IMR-90 (cell line): ENCODE measurements at regions not wholly inside any gene's neighbourhood (a gene's known extent, or its start where the extent isn't known, plus 50 kb on each side); places are given as distances from the start of the nearest gene placed in this dataset.

ENCODE experiments used
- ATAC-seq: fragments of 200-7000 bp; cut with Tn5 transposase; 2 replicates; pipeline ENCODE4 v1.9.1; 2020; ENCODE audit warnings: low read depth, mild to moderate bottlenecking, moderate library complexity
- BruUV-seq: library from RNA; stranded (reverse); fragments of 400-500 nt; replicated peaks from 2 replicates; lab custom pipeline; 2021; lab: Mats Ljungman, UMichigan
- CTCF ChIA-PET: fragments of 300-600 bp; formaldehyde crosslinking; extraction: SDS; loops from one replicate; lab custom pipeline; 2021; ENCODE audit warnings: antibody characterized with exemption; lab: Yijun Ruan, JAX
- POLR2A ChIA-PET: fragments of 300-600 bp; sonication (Branson Sonifier 250); formaldehyde crosslinking; loops from one replicate; lab custom pipeline; 2022; ENCODE audit warnings: antibody characterized with exemption; ENCODE audit not compliant: unreplicated experiment; lab: Charles Lee
- DNase-seq: peaks from one replicate; pipeline ENCODE4 v3.0.0; 2013
- H2AFZ ChIP-seq: replicated peaks from 2 replicates; pipeline ENCODE3; 2013; ENCODE audit warnings: low read length, mild to moderate bottlenecking; ENCODE audit not compliant: poor library complexity
- H2AK5ac ChIP-seq: 2 replicates; pipeline ENCODE4 v1.6.1; 2013; ENCODE audit warnings: low read depth, low read length, inconsistent platforms
- H2AK9ac ChIP-seq: replicated peaks from 2 replicates; pipeline ENCODE3; 2013; ENCODE audit warnings: mild to moderate bottlenecking, low read depth, low read length, moderate library complexity; ENCODE audit not compliant: poor library complexity
- H2BK120ac ChIP-seq: 2 replicates; pipeline ENCODE4 v1.6.1; 2013; ENCODE audit warnings: low read depth, low read length, inconsistent platforms
- H2BK15ac ChIP-seq: 3 replicates; pipeline ENCODE4 v1.6.1; 2013; ENCODE audit warnings: low read depth, low read length, inconsistent platforms
- H2BK20ac ChIP-seq: 2 replicates; pipeline ENCODE4 v1.6.1; 2013; ENCODE audit warnings: low read depth, mild to moderate bottlenecking, inconsistent platforms, low read length, moderate library complexity
- H2BK5ac ChIP-seq: 2 replicates; pipeline ENCODE4 v1.6.1; 2013; ENCODE audit warnings: mild to moderate bottlenecking, low read depth, low read length, inconsistent platforms; ENCODE audit not compliant: poor library complexity, severe bottlenecking
- H3K14ac ChIP-seq: replicated peaks from 2 replicates; pipeline ENCODE4 v1.6.1; 2013; ENCODE audit warnings: low read depth, low read length, inconsistent platforms
- H3K18ac ChIP-seq: 2 replicates; pipeline ENCODE4 v1.6.1; 2013; ENCODE audit warnings: low read depth, low read length, control low read depth
- H3K23ac ChIP-seq: 2 replicates; pipeline ENCODE4 v1.6.1; 2013; ENCODE audit warnings: low read depth, low read length, inconsistent platforms
- H3K27ac ChIP-seq: 2 replicates; pipeline ENCODE4 v1.5.1; 2013; ENCODE audit warnings: mild to moderate bottlenecking, control low read depth, low read length; ENCODE audit not compliant: insufficient read depth
- H3K27me3 ChIP-seq: 2 replicates; pipeline ENCODE4 v1.6.1; 2013; ENCODE audit warnings: low read length; ENCODE audit not compliant: control insufficient read depth, insufficient read depth
- H3K36me3 ChIP-seq: 2 replicates; pipeline ENCODE4 v1.6.1; 2013; ENCODE audit warnings: low read length, mixed read lengths; ENCODE audit not compliant: control insufficient read depth, insufficient read depth
- H3K4ac ChIP-seq: 2 replicates; pipeline ENCODE4 v1.6.1; 2013; ENCODE audit warnings: low read depth, low read length, inconsistent platforms
- H3K4me1 ChIP-seq: 2 replicates; pipeline ENCODE4 v1.6.1; 2013; ENCODE audit warnings: low read length, mixed read lengths; ENCODE audit not compliant: control insufficient read depth, insufficient read depth
- H3K4me2 ChIP-seq: 2 replicates; pipeline ENCODE4 v1.6.1; 2013; ENCODE audit warnings: low read depth, mild to moderate bottlenecking, control low read depth, low read length, moderate library complexity
- H3K4me3 ChIP-seq: 2 replicates; pipeline ENCODE4 v1.5.1; 2013; ENCODE audit warnings: low read depth, mild to moderate bottlenecking, control low read depth, low read length, moderate library complexity; ENCODE audit not compliant: insufficient read depth
- H3K56ac ChIP-seq: 2 replicates; pipeline ENCODE4 v1.6.1; 2013; ENCODE audit warnings: low read length, inconsistent platforms; ENCODE audit not compliant: insufficient read depth; ENCODE audit errors: extremely low read depth
- H3K79me1 ChIP-seq, 2 experiments: 2 replicates each; pipeline ENCODE4 v1.6.1; 2013; ENCODE audit warnings: low read length in 2 of 2, inconsistent platforms in 1 of 2, low read depth in 1 of 2
- H3K9ac ChIP-seq: 2 replicates; pipeline ENCODE4 v1.6.1; 2013; ENCODE audit warnings: low read depth, low read length, control low read depth
- H3K9me1 ChIP-seq: 2 replicates; pipeline ENCODE4 v1.6.1; 2013; ENCODE audit warnings: low read length, inconsistent platforms; ENCODE audit not compliant: insufficient read depth
- H3K9me3 ChIP-seq: 2 replicates; pipeline ENCODE4 v1.6.1; 2013; ENCODE audit warnings: low read length; ENCODE audit not compliant: control insufficient read depth, insufficient read depth
- H4K20me1 ChIP-seq: 2 replicates; pipeline ENCODE4 v1.6.1; 2013; ENCODE audit warnings: low read length, inconsistent platforms; ENCODE audit not compliant: insufficient read depth
- H4K5ac ChIP-seq: 2 replicates; pipeline ENCODE4 v1.6.1; 2013; ENCODE audit warnings: mild to moderate bottlenecking, low read depth, low read length, control low read depth
- H4K8ac ChIP-seq, 2 experiments: 2 replicates each; pipeline ENCODE4 v1.6.1; 2013; ENCODE audit warnings: low read depth in 2 of 2, low read length in 2 of 2, control low read depth in 1 of 2, inconsistent platforms in 1 of 2
- H4K91ac ChIP-seq: 2 replicates; pipeline ENCODE4 v1.6.1; 2013; ENCODE audit warnings: low read depth, low read length, inconsistent platforms; ENCODE audit not compliant: insufficient read depth
- BHLHE40 ChIP-seq: fragments of 150-350 bp; IDR thresholded peaks from 2 replicates; pipeline ENCODE4 v1.6.1; 2016; ENCODE audit warnings: mild to moderate bottlenecking, low read depth, low read length
- CEBPB ChIP-seq: IDR thresholded peaks from 2 replicates; pipeline ENCODE4 v1.6.1; 2012; ENCODE audit warnings: low read depth, low read length, improper control_type of control experiment
- CHD1 ChIP-seq: IDR thresholded peaks from 2 replicates; pipeline ENCODE4 v1.6.1; 2012; ENCODE audit warnings: low read depth, low read length, improper control_type of control experiment
- CTCF ChIP-seq: conservative IDR thresholded peaks from 2 replicates; pipeline ENCODE4 v1.5.1; 2012; ENCODE audit warnings: mild to moderate bottlenecking, low read depth, low read length, improper control_type of control experiment
- FOS ChIP-seq: fragments of 150-350 bp; IDR thresholded peaks from 2 replicates; pipeline ENCODE4 v1.6.1; 2016; ENCODE audit warnings: low read depth, low read length
- MAZ ChIP-seq: IDR thresholded peaks from 2 replicates; pipeline ENCODE4 v1.6.1; 2012; ENCODE audit warnings: low read depth, mild to moderate bottlenecking, low read length, improper control_type of control experiment, moderate library complexity, borderline replicate concordance
- MXI1 ChIP-seq: IDR thresholded peaks from 2 replicates; pipeline ENCODE4 v1.6.1; 2012; ENCODE audit warnings: low read depth, mild to moderate bottlenecking, low read length, moderate library complexity, borderline replicate concordance
- NFE2L2 ChIP-seq: fragments of 150-350 bp; IDR thresholded peaks from 2 replicates; pipeline ENCODE4 v1.6.1; 2016; ENCODE audit warnings: low read depth, mild to moderate bottlenecking, low read length
- POLR2A ChIP-seq: IDR thresholded peaks from 2 replicates; pipeline ENCODE4 v1.6.1; 2012; ENCODE audit warnings: mild to moderate bottlenecking, low read depth, low read length
- RAD21 ChIP-seq: IDR thresholded peaks from 2 replicates; pipeline ENCODE4 v1.6.1; 2012; ENCODE audit warnings: low read length, improper control_type of control experiment
- RCOR1 ChIP-seq: IDR thresholded peaks from 2 replicates; pipeline ENCODE4 v1.6.1; 2012; ENCODE audit warnings: mild to moderate bottlenecking, low read length, improper control_type of control experiment; ENCODE audit not compliant: insufficient replicate concordance
- RFX5 ChIP-seq: IDR thresholded peaks from 2 replicates; pipeline ENCODE4 v1.8.0; 2012; ENCODE audit warnings: low read depth, mild to moderate bottlenecking, low read length, moderate library complexity
- SMC3 ChIP-seq: fragments of 150-350 bp; IDR thresholded peaks from 2 replicates; pipeline ENCODE4 v1.6.1; 2016; ENCODE audit warnings: low read depth, mild to moderate bottlenecking, antibody characterized with exemption, low read length, moderate library complexity
- USF2 ChIP-seq: fragments of 150-350 bp; IDR thresholded peaks from 2 replicates; pipeline ENCODE4 v1.6.1; 2017; ENCODE audit warnings: mild to moderate bottlenecking, antibody characterized with exemption, low read length, low read depth
- WGBS, 2 experiments: methylation state at CpG; one replicate each; pipeline versions ENCODE4 v1.1.5 to v1.1.7; 2013; ENCODE audit warnings: missing lambda C conversion rate in 2 of 2; ENCODE audit not compliant: insufficient read length in 1 of 2; ENCODE audit errors: extremely low coverage in 2 of 2; 5-methylcytosine and 5-hydroxymethylcytosine counted together
- dilution Hi-C: fragments of 300-500 bp; cut with HindIII; formaldehyde crosslinking; loops from one replicate; pipeline ENCODE4 v1.14.3; 2018; ENCODE audit warnings: low sequenced_read_pairs; ENCODE audit not compliant: unreplicated experiment
- in situ Hi-C: fragments of 300-500 bp; cut with MboI; formaldehyde crosslinking; loops from 3 replicates; pipeline ENCODE4 v1.14.3; 2019; ENCODE audit warnings: low sequenced_read_pairs, inconsistent platforms, mixed read lengths
- intact Hi-C: fragments of 100-400 bp; cut with micrococcal nuclease; formaldehyde crosslinking; loops from 2 replicates; pipeline ENCODE4 v1.10.0; 2022

- Histone ChIP-seq H3K27me3 (no peaks in the 10 kb centered on the region), H4K8ac (peak overlapping the region; percentile 54 to 58), H3K23ac (0 out of 2 replicates have a peak overlapping the region, but pooled peaks have one; percentile 20), H3K14ac (peak overlapping the region; percentile 89), H3K18ac (peak overlapping the region; percentile 82), H4K91ac (peak overlapping the region; percentile 45), H2AFZ (peak overlapping the region; percentile 60), H2BK20ac (peak overlapping the region; percentile 84), H4K20me1 (no peaks in the 10 kb centered on the region), H3K79me1 (no peaks in the 10 kb centered on the region), H2BK5ac (peak overlapping the region; percentile 70), H2BK15ac (peak overlapping the region; percentile 68; the same call in 2 of the 3 replicates), H3K56ac (peak overlapping the region; percentile 55; the same call in 1 of the 2 replicates), H3K9me1 (peaks cover 18% of the 10 kb centered on the region), H3K9ac (no peak overlapping the region), H3K9me3 (no peaks in the 10 kb centered on the region), H3K4me3 (no peak overlapping the region), H2BK120ac (peak overlapping the region; percentile 90), H2AK5ac (peak overlapping the region; percentile 86), H3K4ac (peak overlapping the region; percentile 78), H4K5ac (peak overlapping the region; percentile 26; the same call in 1 of the 2 replicates), H3K4me1 (peaks cover 15% of the 10 kb centered on the region), H3K36me3 (no peaks in the 10 kb centered on the region), H2AK9ac (peak overlapping the region; percentile 63), H3K27ac (peak overlapping the region; percentile 77), H3K4me2 (peak overlapping the region; percentile 29)
- DNase-seq, result peak; percentile 86
- ATAC-seq, result peak; percentile 87
- dilution Hi-C loops (no loop called here), in situ Hi-C loops (no loop called here), intact Hi-C loops (no loop called here)
- CTCF ChIA-PET, result no interaction called here
- no TSS peak for BruUV-seq
- 20% methylated on average over 2 of the region's 11 CpGs; no CpG with 5 or more reads in 1 of the 2 experiments for WGBS, 2 experiments
- POLR2A ChIA-PET, result no interaction called here
- TF ChIP-seq MXI1, result no peak
- TF ChIP-seq CTCF, result no peak
- no peak for TF ChIP-seq CHD1
- no peak for TF ChIP-seq BHLHE40
- TF ChIP-seq RCOR1, result no peak
- no peak for TF ChIP-seq RAD21
- TF ChIP-seq MAZ, result no peak
- no peak for TF ChIP-seq RFX5
- TF ChIP-seq NFE2L2, result no peak
- 0 out of 2 replicates have a peak, but pooled peaks have one; percentile 10 for TF ChIP-seq POLR2A
- TF ChIP-seq FOS, result peak; percentile 70
- TF ChIP-seq CEBPB, result peak; percentile 80
- TF ChIP-seq USF2, result no peak
- no peak for TF ChIP-seq SMC3
Measured at GRCh38 chr2:238644095-238645081, 203.5 kb upstream of the TWIST2 start.
